ENCODE measurements at regions not wholly inside any gene's neighbourhood (a gene's known extent, or its start where the extent isn't known, plus 50 kb on each side); places are given as distances from the start of the nearest gene placed in this dataset.

- H3K27me3 Mint-ChIP-seq (ENCODE audit: low read depth, unreplicated experiment): no peaks in the 10 kb centered on the region
- no peaks in the 10 kb centered on the region for H3K9me3 ChIP-seq (ENCODE audit: insufficient read depth, low read depth, low read length)
- H3K4me3 Mint-ChIP-seq (ENCODE audit: unreplicated experiment): no peak overlapping the region
- H3K9me3 Mint-ChIP-seq (ENCODE audit: unreplicated experiment): no peaks in the 10 kb centered on the region
- H3K27ac Mint-ChIP-seq (ENCODE audit: unreplicated experiment): no peak overlapping the region
- no peak overlapping the region for H2AFZ ChIP-seq (ENCODE audit: low read depth, low read length)
- DNase-seq (ENCODE audit: low read depth) (no peak), FAIRE-seq (no peak)
- TF ChIP-seq EZH2 (IDR thresholded peaks at IDR 0.05; ENCODE audit: insufficient read depth, low read length): no peak
- no peak for TF ChIP-seq CTCF (IDR thresholded peaks at IDR 0.05; ENCODE audit: insufficient read depth, low read depth, low read length)
- no peak overlapping the region for H3K9ac ChIP-seq (ENCODE audit: low read length)
- H3K27ac ChIP-seq (ENCODE audit: low read depth, low read length): no peak overlapping the region
- no peak overlapping the region for H3K4me2 ChIP-seq (ENCODE audit: low read length)
- H3K79me2 ChIP-seq (ENCODE audit: insufficient read depth, low read length): no peaks in the 10 kb centered on the region
- peaks cover 38% of the 10 kb centered on the region for H3K4me1 Mint-ChIP-seq (ENCODE audit: low read depth, unreplicated experiment)
- H3K36me3 ChIP-seq (ENCODE audit: insufficient read depth, low read length): no peaks in the 10 kb centered on the region
- H3K4me3 ChIP-seq (ENCODE audit: insufficient read depth, low read depth, low read length): no peak overlapping the region
- no peaks in the 10 kb centered on the region for H3K27me3 ChIP-seq (ENCODE audit: insufficient read depth, low read length)
- H3K4me1 ChIP-seq (ENCODE audit: insufficient read depth, low read length): peaks cover 27% of the 10 kb centered on the region
- H3K36me3 Mint-ChIP-seq (ENCODE audit: low read depth, unreplicated experiment): no peaks in the 10 kb centered on the region
- no peaks in the 10 kb centered on the region for H4K20me1 ChIP-seq (ENCODE audit: insufficient read depth, low read length)
These were observed 206.4 kb upstream of the CITED2 start for GRCh38 chr6:139580592-139581484.

- DNase-seq (ENCODE audit: low read depth): peak; percentile 94
- H3K4me3 ChIP-seq (ENCODE audit: insufficient read depth, low read depth, low read length): no peak overlapping the region
- no peaks in the 10 kb centered on the region for H3K27me3 ChIP-seq (ENCODE audit: insufficient read depth, low read length)
- H3K27ac ChIP-seq (ENCODE audit: low read depth, low read length): peak overlapping the region; percentile 93
- H3K9me3 ChIP-seq (ENCODE audit: insufficient read depth, low read depth, low read length): no peaks in the 10 kb centered on the region
- no peaks in the 10 kb centered on the region for H3K36me3 ChIP-seq (ENCODE audit: insufficient read depth, low read length)
- Mint-ChIP-seq H3K9me3 (ENCODE audit: unreplicated experiment) (peaks cover 5% of the 10 kb centered on the region), H3K36me3 (ENCODE audit: low read depth, unreplicated experiment) (no peaks in the 10 kb centered on the region), H3K27me3 (ENCODE audit: low read depth, unreplicated experiment) (no peaks in the 10 kb centered on the region), H3K4me1 (ENCODE audit: low read depth, unreplicated experiment) (peaks cover 31% of the 10 kb centered on the region), H3K4me3 (ENCODE audit: unreplicated experiment) (no peak overlapping the region), H3K27ac (ENCODE audit: unreplicated experiment) (peak overlapping the region; percentile 96)
- no peaks in the 10 kb centered on the region for H3K79me2 ChIP-seq (ENCODE audit: insufficient read depth, low read length)
- FAIRE-seq: peak; percentile 93
- no peak for TF ChIP-seq EZH2 (IDR thresholded peaks at IDR 0.05; ENCODE audit: insufficient read depth, low read length)
- no peak for TF ChIP-seq CTCF (IDR thresholded peaks at IDR 0.05; ENCODE audit: insufficient read depth, low read depth, low read length)
- no peaks in the 10 kb centered on the region for H4K20me1 ChIP-seq (ENCODE audit: insufficient read depth, low read length)
- H2AFZ ChIP-seq (ENCODE audit: low read depth, low read length): peak overlapping the region; percentile 28
- peaks cover 21% of the 10 kb centered on the region for H3K4me1 ChIP-seq (ENCODE audit: insufficient read depth, low read length)
- H3K4me2 ChIP-seq (ENCODE audit: low read length): peak overlapping the region; percentile 66
- H3K9ac ChIP-seq (ENCODE audit: low read length): peak overlapping the region; percentile 75
These were observed 203.5 kb upstream of the CITED2 start for GRCh38 chr6:139577763-139578604.
